CD14-positive monocyte (primary cell): ENCODE measurements at regions not wholly inside any gene's neighbourhood (a gene's known extent, or its start where the extent isn't known, plus 50 kb on each side); places are given as distances from the start of the nearest gene placed in this dataset.

Experiments
- DNase-seq, 3 donors: peaks; one replicate each; pipeline ENCODE4 v3.0.0-alpha.2; 2011 to 2022
- H2AFZ ChIP-seq: 2 replicates; pipeline ENCODE4 v1.6.0; 2012; ENCODE audit warnings: mild to moderate bottlenecking, low read depth, low read length, inconsistent platforms; ENCODE audit not compliant: insufficient read depth, poor library complexity, severe bottlenecking
- H3K27ac ChIP-seq, 2 donors: 1 replicate in 1 of 2; 2 replicates in 1 of 2; pipeline ENCODE4 v1.5.1; 2012 to 2013; ENCODE audit warnings: low read length in 2 of 2, control low read depth in 1 of 2, inconsistent platforms in 1 of 2, low read depth in 1 of 2, mild to moderate bottlenecking in 1 of 2
- H3K27me3 ChIP-seq, 2 donors: one replicate each; pipeline versions ENCODE4 v1.6.0 to v1.6.1; 2011 to 2013; ENCODE audit warnings: low read length in 2 of 2; ENCODE audit not compliant: control insufficient read depth in 2 of 2, insufficient read depth in 2 of 2
- H3K36me3 ChIP-seq, 2 donors: replicated peaks in 1 of 2; 1 replicate in 1 of 2; 2 replicates in 1 of 2; pipeline versions ENCODE4 v1.5.1 to v1.6.1; 2012 to 2013; ENCODE audit warnings: low read length in 2 of 2, control low read depth in 1 of 2, inconsistent platforms in 1 of 2, mild to moderate bottlenecking in 1 of 2; ENCODE audit not compliant: insufficient read depth in 2 of 2, control insufficient read depth in 1 of 2
- H3K4me1 ChIP-seq, 2 donors: 1 replicate in 1 of 2; 2 replicates in 1 of 2; pipeline versions ENCODE4 v1.5.1 to v1.6.1; 2012 to 2013; ENCODE audit warnings: low read length in 2 of 2, control low read depth in 1 of 2, inconsistent platforms in 1 of 2, mild to moderate bottlenecking in 1 of 2, moderate library complexity in 1 of 2; ENCODE audit not compliant: insufficient read depth in 2 of 2, control insufficient read depth in 1 of 2
- H3K4me2 ChIP-seq: replicated peaks from 2 replicates; pipeline ENCODE3; 2012; ENCODE audit warnings: low read length, moderate library complexity, mild to moderate bottlenecking; ENCODE audit not compliant: poor library complexity, severe bottlenecking; ENCODE audit errors: extremely low read depth
- H3K4me3 ChIP-seq, 3 experiments: fragments of 200-600 bp in 1 of 3; sonication (generic) in 1 of 3; replicated peaks in 1 of 3; 1 replicate in 2 of 3; 2 replicates in 1 of 3; pipeline ENCODE4 v1.5.1; 2011 to 2013; ENCODE audit warnings: low read length in 3 of 3, mild to moderate bottlenecking in 3 of 3, control low read depth in 2 of 3, low read depth in 2 of 3, inconsistent platforms in 1 of 3, moderate library complexity in 1 of 3
- H3K79me2 ChIP-seq: 2 replicates; pipeline ENCODE4 v1.6.0; 2012; ENCODE audit warnings: mild to moderate bottlenecking, control low read depth, inconsistent platforms, low read length, moderate library complexity; ENCODE audit not compliant: insufficient read depth
- H3K9ac ChIP-seq: 2 replicates; pipeline ENCODE4 v1.6.0; 2017; ENCODE audit warnings: low read length, mild to moderate bottlenecking; ENCODE audit not compliant: insufficient read depth, poor library complexity, severe bottlenecking
- H3K9me3 ChIP-seq, 2 donors: replicated peaks in 1 of 2; 1 replicate in 1 of 2; 2 replicates in 1 of 2; pipeline versions ENCODE4 v1.5.1 to v1.6.1; 2012 to 2013; ENCODE audit warnings: low read length in 2 of 2, control low read depth in 1 of 2; ENCODE audit not compliant: control insufficient read depth in 1 of 2, insufficient read depth in 1 of 2
- H4K20me1 ChIP-seq: 2 replicates; pipeline ENCODE4 v1.6.0; 2012; ENCODE audit warnings: mild to moderate bottlenecking, low read length, control low read depth, moderate library complexity; ENCODE audit not compliant: insufficient read depth
- H3K27ac Mint-ChIP-seq, 7 donors: one replicate each; pipeline ENCODE4 v1.8.0; 2020; ENCODE audit warnings: mild to moderate bottlenecking in 7 of 7, mixed read lengths in 7 of 7, moderate library complexity in 6 of 7, inconsistent platforms in 2 of 7
- H3K27me3 Mint-ChIP-seq, 3 donors: one replicate each; pipeline ENCODE4 v1.8.0; 2021 to 2022; ENCODE audit warnings: low read depth in 3 of 3, mild to moderate bottlenecking in 3 of 3, mixed read lengths in 3 of 3, moderate library complexity in 3 of 3, inconsistent platforms in 1 of 3
- H3K36me3 Mint-ChIP-seq, 2 donors: one replicate each; pipeline ENCODE4 v1.8.0; 2020; ENCODE audit warnings: mixed read lengths in 2 of 2, inconsistent platforms in 1 of 2, mild to moderate bottlenecking in 1 of 2
- H3K4me1 Mint-ChIP-seq: one replicate; pipeline ENCODE4 v1.8.0; 2020; ENCODE audit warnings: mild to moderate bottlenecking, mixed read lengths
- H3K4me3 Mint-ChIP-seq, 2 donors: one replicate each; pipeline ENCODE4 v1.8.0; 2020; ENCODE audit warnings: mild to moderate bottlenecking in 2 of 2, mixed read lengths in 2 of 2, moderate library complexity in 1 of 2
- H3K9me3 Mint-ChIP-seq, 7 donors: one replicate each; pipeline ENCODE4 v1.8.0; 2020 to 2022; ENCODE audit warnings: mixed read lengths in 7 of 7, mild to moderate bottlenecking in 6 of 7, moderate library complexity in 6 of 7, inconsistent platforms in 2 of 7
- WGBS: methylation state at CpG from one replicate; pipeline ENCODE4 v1.1.5; 2013; ENCODE audit warnings: missing lambda C conversion rate; ENCODE audit not compliant: insufficient coverage; 5-methylcytosine and 5-hydroxymethylcytosine counted together
- intact Hi-C, 2 donors: fragments of 100-400 bp; cut with micrococcal nuclease; formaldehyde crosslinking; loops; one replicate each; pipeline versions ENCODE4 v1.15.0 to v1.15.1; 2023
- TF ChIP-seq, protein P1 (sequence below): fragments of 200-600 bp; IDR thresholded peaks from one replicate; pipeline ENCODE4 v1.8.0; 2022; ENCODE audit warnings: antibody characterized with exemption, mild to moderate bottlenecking

- Mint-ChIP-seq H3K9me3 (peaks cover 0 to 3% (median 0%) of the 10 kb centered on the region in 7 donors), H3K36me3 (no peaks in the 10 kb centered on the region), H3K27ac (peak overlapping the region in 4 of 7 donors; percentile 20 to 81 (median 62)), H3K27me3 (peaks cover 0 to 5% (median 0%) of the 10 kb centered on the region in 3 donors), H3K4me3 (peak overlapping the region in 1 of 2 donors; percentile 8), H3K4me1 (peaks cover 11% of the 10 kb centered on the region)
- no CpG with 5 or more reads among the region's 4 CpGs for WGBS
- Histone ChIP-seq H3K4me2 (no peak overlapping the region), H3K4me1 (peaks cover 0 to 6% of the 10 kb centered on the region in 2 donors), H4K20me1 (no peaks in the 10 kb centered on the region), H3K36me3 (no peaks in the 10 kb centered on the region), H3K27ac (no peak overlapping the region), H3K4me3 (no peak overlapping the region), H3K79me2 (no peaks in the 10 kb centered on the region), H3K27me3 (no peaks in the 10 kb centered on the region), H2AFZ (no peak overlapping the region), H3K9ac (no peak overlapping the region), H3K9me3 (no peaks in the 10 kb centered on the region)
- TF ChIP-seq, protein P1, sequence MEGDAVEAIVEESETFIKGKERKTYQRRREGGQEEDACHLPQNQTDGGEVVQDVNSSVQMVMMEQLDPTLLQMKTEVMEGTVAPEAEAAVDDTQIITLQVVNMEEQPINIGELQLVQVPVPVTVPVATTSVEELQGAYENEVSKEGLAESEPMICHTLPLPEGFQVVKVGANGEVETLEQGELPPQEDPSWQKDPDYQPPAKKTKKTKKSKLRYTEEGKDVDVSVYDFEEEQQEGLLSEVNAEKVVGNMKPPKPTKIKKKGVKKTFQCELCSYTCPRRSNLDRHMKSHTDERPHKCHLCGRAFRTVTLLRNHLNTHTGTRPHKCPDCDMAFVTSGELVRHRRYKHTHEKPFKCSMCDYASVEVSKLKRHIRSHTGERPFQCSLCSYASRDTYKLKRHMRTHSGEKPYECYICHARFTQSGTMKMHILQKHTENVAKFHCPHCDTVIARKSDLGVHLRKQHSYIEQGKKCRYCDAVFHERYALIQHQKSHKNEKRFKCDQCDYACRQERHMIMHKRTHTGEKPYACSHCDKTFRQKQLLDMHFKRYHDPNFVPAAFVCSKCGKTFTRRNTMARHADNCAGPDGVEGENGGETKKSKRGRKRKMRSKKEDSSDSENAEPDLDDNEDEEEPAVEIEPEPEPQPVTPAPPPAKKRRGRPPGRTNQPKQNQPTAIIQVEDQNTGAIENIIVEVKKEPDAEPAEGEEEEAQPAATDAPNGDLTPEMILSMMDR = no peak
- intact Hi-C loops = no loop called here
- peak in 2 of 3 donors; percentile 8 to 10 for DNase-seq
Measured at GRCh38 chr15:91694831-91695210, 158.7 kb upstream of the SLCO3A1 start.

- 87% methylated on average over 4 of the region's 8 CpGs for WGBS
- Histone ChIP-seq H3K79me2 (no peaks in the 10 kb centered on the region), H3K9ac (no peak overlapping the region), H4K20me1 (no peaks in the 10 kb centered on the region), H3K4me3 (no peak overlapping the region), H3K9me3 (no peaks in the 10 kb centered on the region), H3K4me1 (peaks cover 0 to 7% of the 10 kb centered on the region in 2 donors), H3K27ac (no peak overlapping the region), H3K27me3 (no peaks in the 10 kb centered on the region), H3K4me2 (no peak overlapping the region), H3K36me3 (no peaks in the 10 kb centered on the region), H2AFZ (peak overlapping the region; percentile 3)
- TF ChIP-seq, protein P1 = no peak
- Mint-ChIP-seq H3K4me1 (peaks cover 12% of the 10 kb centered on the region), H3K9me3 (peaks cover 0 to 3% (median 0%) of the 10 kb centered on the region in 7 donors), H3K27ac (no peak overlapping the region), H3K4me3 (no peak overlapping the region), H3K27me3 (peaks cover 0 to 5% (median 0%) of the 10 kb centered on the region in 3 donors), H3K36me3 (no peaks in the 10 kb centered on the region)
- no peak for DNase-seq
- intact Hi-C loops = no loop called here
Measured at GRCh38 chr15:91695799-91696198, 157.7 kb upstream of the SLCO3A1 start.
